Adipocyte (in vitro differentiated cells): ENCODE measurements at regions not wholly inside any gene's neighbourhood (a gene's known extent, or its start where the extent isn't known, plus 50 kb on each side); places are given as distances from the start of the nearest gene placed in this dataset.

Experiments used
- DNase-seq: peaks from one replicate; pipeline ENCODE4 v3.0.0-alpha.2; 2015; ENCODE audit warnings: low read depth
- H3K27me3 ChIP-seq: replicated peaks from 2 replicates; pipeline ENCODE4 v1.7.0; 2013; ENCODE audit warnings: mild to moderate bottlenecking, low read length, moderate library complexity; ENCODE audit not compliant: control insufficient read depth, insufficient read depth
- H3K36me3 ChIP-seq: 2 replicates; pipeline ENCODE4 v1.7.0; 2013; ENCODE audit warnings: low read length, mild to moderate bottlenecking, moderate library complexity; ENCODE audit not compliant: control insufficient read depth, insufficient read depth, severe bottlenecking
- H3K4me1 ChIP-seq: 2 replicates; pipeline ENCODE4 v1.7.0; 2013; ENCODE audit warnings: mild to moderate bottlenecking, low read length, moderate library complexity; ENCODE audit not compliant: control insufficient read depth, insufficient read depth
- H3K4me3 ChIP-seq: 2 replicates; pipeline ENCODE4 v1.7.0; 2013; ENCODE audit warnings: mild to moderate bottlenecking, low read length, moderate library complexity
- H3K9ac ChIP-seq: 2 replicates; pipeline ENCODE4 v1.7.0; 2013; ENCODE audit warnings: mild to moderate bottlenecking, low read length, moderate library complexity
- H3K9me3 ChIP-seq: 2 replicates; pipeline ENCODE4 v1.7.0; 2013; ENCODE audit warnings: mild to moderate bottlenecking, low read length, moderate library complexity; ENCODE audit not compliant: control insufficient read depth

GRCh38 chr10:64148607-64149006 is 627.4 kb downstream of the REEP3 start:
- Histone ChIP-seq H3K27me3 (no peaks in the 10 kb centered on the region), H3K4me3 (no peak overlapping the region), H3K36me3 (no peaks in the 10 kb centered on the region), H3K9ac (no peak overlapping the region), H3K9me3 (no peaks in the 10 kb centered on the region), H3K4me1 (no peaks in the 10 kb centered on the region)
- DNase-seq: no peak

- Histone ChIP-seq H3K4me3 (no peak overlapping the region), H3K4me1 (no peaks in the 10 kb centered on the region), H3K36me3 (no peaks in the 10 kb centered on the region), H3K27me3 (no peaks in the 10 kb centered on the region), H3K9ac (no peak overlapping the region), H3K9me3 (no peaks in the 10 kb centered on the region)
- no peak for DNase-seq
Measured at GRCh38 chr10:64156166-64156565, 635.0 kb downstream of the REEP3 start.

GRCh38 chr10:64158551-64158950 is 637.4 kb downstream of the REEP3 start:
- Histone ChIP-seq H3K4me3 (no peak overlapping the region), H3K36me3 (no peaks in the 10 kb centered on the region), H3K9me3 (no peaks in the 10 kb centered on the region), H3K9ac (no peak overlapping the region), H3K4me1 (no peaks in the 10 kb centered on the region), H3K27me3 (no peaks in the 10 kb centered on the region)
- DNase-seq: no peak

DNA sequence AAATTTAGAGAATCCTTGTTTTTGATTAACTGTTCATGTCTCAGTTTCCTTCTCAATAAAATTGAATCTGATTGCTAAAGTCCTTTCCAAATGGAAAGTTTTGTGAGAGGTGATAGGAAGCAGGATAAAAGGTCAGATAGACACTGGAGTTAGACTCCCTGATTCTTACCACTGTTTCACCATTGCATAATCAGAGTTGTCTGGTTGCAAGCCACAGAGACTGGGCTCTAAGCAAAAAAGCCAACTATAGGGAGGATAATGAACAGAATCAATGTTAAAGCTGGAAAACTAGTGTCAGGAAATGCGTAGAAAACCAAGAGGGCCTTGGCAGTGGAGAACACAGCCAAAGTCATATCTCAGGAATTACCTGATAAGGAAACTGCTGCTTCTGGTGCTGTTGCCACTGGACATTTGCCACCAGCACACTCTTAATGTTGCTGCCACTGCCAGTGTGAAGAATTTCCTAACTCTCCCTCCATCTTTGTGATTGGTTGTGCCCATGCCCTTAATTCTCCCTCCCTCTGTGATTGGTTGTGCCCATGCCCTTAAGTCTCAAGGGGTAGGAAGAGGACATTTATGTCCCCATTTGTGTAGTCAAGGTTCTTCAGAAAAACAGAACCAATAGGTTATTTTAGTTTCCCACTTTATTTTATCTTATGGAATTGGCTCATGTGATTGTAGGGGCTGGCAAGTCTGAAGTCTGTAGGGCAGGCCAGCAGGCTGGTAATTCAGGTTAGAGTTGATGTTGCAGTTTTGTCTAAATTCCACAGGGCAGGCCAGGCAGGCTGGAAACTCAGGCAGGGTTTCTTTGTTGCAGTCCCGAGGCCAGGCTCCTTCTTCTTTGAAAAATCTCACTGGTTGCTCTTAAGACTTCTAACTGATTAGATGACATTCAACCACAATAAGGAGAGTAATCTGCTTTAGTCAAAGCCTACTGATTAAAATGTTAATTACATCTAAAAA is 639.0 kb downstream of the REEP3 start:
- Histone ChIP-seq H3K27me3 (no peaks in the 10 kb centered on the region), H3K9me3 (no peaks in the 10 kb centered on the region)
- DNase-seq: no peak

GRCh38 chr10:64170791-64171190 is 649.6 kb downstream of the REEP3 start:
- Histone ChIP-seq H3K9me3 (peaks cover 10% of the 10 kb centered on the region), H3K9ac (no peak overlapping the region), H3K36me3 (no peaks in the 10 kb centered on the region), H3K27me3 (no peaks in the 10 kb centered on the region), H3K4me3 (no peak overlapping the region), H3K4me1 (no peaks in the 10 kb centered on the region)
- DNase-seq: no peak

More for the DNA sequence above, 639.0 kb downstream of the REEP3 start:
- Histone ChIP-seq H3K4me1 (no peaks in the 10 kb centered on the region), H3K4me3 (no peak overlapping the region), H3K9ac (no peak overlapping the region), H3K36me3 (no peaks in the 10 kb centered on the region)

DNA sequence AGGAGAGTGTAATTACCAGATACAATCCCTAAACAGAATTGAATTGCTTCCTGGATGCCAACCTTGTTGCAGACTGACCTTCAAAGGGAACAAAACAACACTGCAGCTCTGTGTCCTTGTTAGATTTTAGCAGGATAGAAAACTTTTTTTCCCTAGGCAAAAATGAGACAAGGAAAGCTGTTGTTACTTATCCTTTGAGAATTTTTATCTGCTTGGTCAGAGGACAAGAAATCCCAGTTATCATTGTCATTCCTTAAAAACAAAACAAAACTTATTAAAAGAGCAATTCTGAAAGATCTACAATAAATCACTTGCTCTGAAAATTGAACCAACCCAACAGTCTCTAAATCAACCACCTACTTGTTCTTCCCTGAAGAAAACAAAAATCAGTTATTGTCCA is 652.6 kb downstream of the REEP3 start:
- Histone ChIP-seq H3K4me3 (no peak overlapping the region), H3K4me1 (no peaks in the 10 kb centered on the region), H3K27me3 (no peaks in the 10 kb centered on the region), H3K9ac (no peak overlapping the region), H3K36me3 (no peaks in the 10 kb centered on the region), H3K9me3 (no peaks in the 10 kb centered on the region)
- DNase-seq: no peak

GRCh38 chr10:64174666-64175255 is 653.6 kb downstream of the REEP3 start:
- Histone ChIP-seq H3K9ac (no peak overlapping the region), H3K4me1 (no peaks in the 10 kb centered on the region), H3K9me3 (no peaks in the 10 kb centered on the region), H3K27me3 (no peaks in the 10 kb centered on the region), H3K4me3 (no peak overlapping the region), H3K36me3 (no peaks in the 10 kb centered on the region)
- DNase-seq: no peak

DNA sequence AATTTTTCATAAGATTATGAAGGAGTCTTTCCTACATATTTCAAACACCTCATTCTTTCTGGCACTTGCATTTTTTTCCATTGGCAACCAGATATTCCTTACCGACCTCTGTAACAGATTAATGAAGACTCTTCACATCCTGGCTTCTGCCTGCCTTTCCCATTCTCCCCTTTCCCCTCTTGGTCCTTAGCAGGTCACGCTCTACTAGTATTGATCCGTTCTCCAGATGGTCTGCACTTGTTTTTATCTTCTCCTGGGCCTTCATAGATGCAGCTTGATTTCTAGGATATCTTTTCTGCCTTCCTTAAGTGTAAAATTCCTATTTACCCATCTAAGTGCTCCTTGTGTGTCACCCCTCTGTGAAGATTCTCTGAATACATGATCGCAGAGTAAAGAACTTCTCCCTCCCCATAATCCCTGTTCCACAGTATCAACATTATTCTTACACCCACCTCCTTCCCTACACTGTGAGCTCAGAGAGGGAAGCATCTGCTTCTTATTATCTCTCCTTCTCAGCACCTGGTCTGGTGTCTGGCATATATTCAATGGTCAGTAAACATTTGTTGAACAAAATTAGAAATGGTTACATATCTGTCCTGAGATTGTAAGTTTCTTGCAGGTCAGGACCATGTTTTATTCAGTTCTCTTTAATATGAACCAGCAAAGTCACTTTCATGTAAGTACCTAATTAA is 654.2 kb downstream of the REEP3 start:
- Histone ChIP-seq H3K9me3 (no peaks in the 10 kb centered on the region), H3K4me3 (no peak overlapping the region), H3K4me1 (no peaks in the 10 kb centered on the region), H3K27me3 (no peaks in the 10 kb centered on the region), H3K9ac (no peak overlapping the region), H3K36me3 (no peaks in the 10 kb centered on the region)
- DNase-seq: no peak

DNA sequence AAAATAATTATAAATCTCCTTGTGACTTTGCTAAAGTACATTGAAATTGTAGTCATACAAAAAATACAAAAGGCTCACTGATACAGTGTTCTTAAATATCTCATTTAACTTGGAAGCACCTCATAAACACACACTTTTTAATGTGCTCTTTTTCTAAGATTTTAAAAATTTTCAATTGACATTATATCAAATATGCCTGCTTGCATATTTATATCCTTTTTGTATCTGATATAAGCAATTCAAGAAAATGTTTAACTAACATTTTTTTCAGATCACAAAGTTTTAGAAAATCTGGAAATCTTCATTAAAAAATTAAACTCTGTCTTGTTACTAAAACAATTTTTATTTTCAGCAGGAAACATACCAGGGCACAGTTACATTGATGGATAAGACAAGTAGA is 661.5 kb downstream of the REEP3 start:
- Histone ChIP-seq H3K9me3 (no peaks in the 10 kb centered on the region), H3K4me1 (no peaks in the 10 kb centered on the region), H3K9ac (no peak overlapping the region), H3K36me3 (no peaks in the 10 kb centered on the region), H3K27me3 (no peaks in the 10 kb centered on the region), H3K4me3 (no peak overlapping the region)
- no peak for DNase-seq

- Histone ChIP-seq H3K36me3 (no peaks in the 10 kb centered on the region), H3K4me3 (no peak overlapping the region), H3K9ac (no peak overlapping the region), H3K9me3 (no peaks in the 10 kb centered on the region), H3K4me1 (no peaks in the 10 kb centered on the region), H3K27me3 (no peaks in the 10 kb centered on the region)
- DNase-seq: no peak
Measured at GRCh38 chr10:64191286-64191685, 670.1 kb downstream of the REEP3 start.

DNA sequence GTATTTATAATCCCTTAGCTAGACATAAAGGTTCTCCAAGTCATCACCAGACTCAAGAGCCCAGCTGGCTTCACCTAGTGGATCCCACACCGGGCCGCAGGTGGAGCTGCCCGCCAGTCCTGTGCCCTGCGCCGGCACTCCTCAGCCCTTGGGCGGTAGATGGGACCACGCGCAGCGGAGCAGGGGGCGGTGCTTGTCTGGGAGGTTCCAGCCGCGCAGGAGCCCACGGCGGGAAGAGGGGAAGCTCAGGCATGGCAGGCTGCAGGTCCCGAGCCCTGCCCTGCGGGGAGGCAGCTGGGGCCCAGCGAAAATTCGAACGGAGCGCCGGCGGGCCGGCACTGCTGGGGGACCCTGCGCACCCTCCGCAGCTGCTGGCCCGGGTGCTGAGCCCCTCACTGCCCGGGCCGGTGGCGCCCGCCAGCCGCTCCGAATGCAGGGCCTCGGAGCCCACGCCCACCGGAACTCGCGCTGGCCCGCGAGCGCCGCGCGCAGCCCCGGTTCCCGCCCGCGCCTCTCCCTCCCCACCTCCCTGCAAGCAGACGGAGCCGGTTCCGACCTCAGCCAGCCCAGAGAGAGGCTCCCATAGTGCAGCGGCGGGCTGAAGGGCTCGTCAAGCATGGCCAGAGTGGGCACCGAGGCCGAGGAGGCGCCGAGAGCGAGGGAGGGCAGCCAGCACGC is 675.6 kb downstream of the REEP3 start:
- H3K4me1 ChIP-seq: no peaks in the 10 kb centered on the region
- no peak overlapping the region for H3K9ac ChIP-seq
- H3K4me3 ChIP-seq: no peak overlapping the region
- DNase-seq: no peak
- no peaks in the 10 kb centered on the region for H3K9me3 ChIP-seq
- H3K27me3 ChIP-seq: no peaks in the 10 kb centered on the region
- no peaks in the 10 kb centered on the region for H3K36me3 ChIP-seq
